Upper lobe of right lung (tissue), 1 donor: ENCODE measurements at regions not wholly inside any gene's neighbourhood (a gene's known extent, or its start where the extent isn't known, plus 50 kb on each side); places are given as distances from the start of the nearest gene placed in this dataset.

Experiments used
- ATAC-seq: fragments of 200-7000 bp; cut with Tn5 transposase; one replicate; pipeline ENCODE4 v1.9.1; 2020; ENCODE audit warnings: mild to moderate bottlenecking, moderate library complexity
- DNase-seq: peaks from one replicate; pipeline ENCODE4 v3.0.0-alpha.2; 2020
- H3K27ac ChIP-seq: fragments of 200-600 bp; one replicate; pipeline ENCODE4 v1.8.0; 2022
- H3K27me3 ChIP-seq: fragments of 200-600 bp; one replicate; pipeline ENCODE4 v1.8.0; 2022; ENCODE audit warnings: mild to moderate bottlenecking
- H3K36me3 ChIP-seq: fragments of 200-600 bp; one replicate; pipeline ENCODE4 v1.8.0; 2022
- H3K4me1 ChIP-seq: fragments of 200-600 bp; one replicate; pipeline ENCODE4 v1.8.0; 2022
- H3K4me3 ChIP-seq: fragments of 200-600 bp; one replicate; pipeline ENCODE4 v1.8.0; 2022; ENCODE audit warnings: mild to moderate bottlenecking
- H3K9me3 ChIP-seq: fragments of 200-600 bp; one replicate; pipeline ENCODE4 v1.8.0; 2022
- CTCF ChIP-seq: fragments of 200-600 bp; IDR thresholded peaks from one replicate; pipeline ENCODE4 v1.8.0; 2022; ENCODE audit warnings: antibody characterized with exemption
- intact Hi-C: fragments of 100-400 bp; cut with DNase I; formaldehyde crosslinking; loops from one replicate; pipeline ENCODE4 v1.11.0; 2022
- donor health status: DM: no; HTN: yes; CAD: no; lungs with severe emphysema.

GRCh38 chr12:83954956-83955601 lies 957.5 kb downstream of the SLC6A15 start:
- no peaks in the 10 kb centered on the region for H3K9me3 ChIP-seq
- no peak overlapping the region for H3K4me3 ChIP-seq
- no peak for ATAC-seq
- intact Hi-C loops = no loop called here
- H3K27me3 ChIP-seq = no peaks in the 10 kb centered on the region
- H3K36me3 ChIP-seq = no peaks in the 10 kb centered on the region
- H3K27ac ChIP-seq = no peak overlapping the region
- DNase-seq = no peak
- H3K4me1 ChIP-seq = no peaks in the 10 kb centered on the region
- no peak for TF ChIP-seq CTCF

GRCh38 chr12:83954071-83954789 lies 958.4 kb downstream of the SLC6A15 start:
- DNase-seq = no peak
- ATAC-seq = no peak

GRCh38 chr12:83945871-83946270 lies 966.7 kb downstream of the SLC6A15 start:
- ATAC-seq (no peak), DNase-seq (no peak)
- no peak for TF ChIP-seq CTCF
- Histone ChIP-seq H3K9me3 (no peaks in the 10 kb centered on the region), H3K4me1 (no peaks in the 10 kb centered on the region), H3K27me3 (no peaks in the 10 kb centered on the region), H3K4me3 (no peak overlapping the region), H3K36me3 (no peaks in the 10 kb centered on the region), H3K27ac (no peak overlapping the region)
- intact Hi-C loops = no loop called here

More at GRCh38 chr12:83954071-83954789, 958.4 kb downstream of the SLC6A15 start:
- Histone ChIP-seq H3K36me3 (no peaks in the 10 kb centered on the region), H3K27me3 (no peaks in the 10 kb centered on the region), H3K27ac (no peak overlapping the region), H3K9me3 (no peaks in the 10 kb centered on the region), H3K4me1 (no peaks in the 10 kb centered on the region), H3K4me3 (no peak overlapping the region)
- no peak for TF ChIP-seq CTCF
- intact Hi-C loops = no loop called here

- Histone ChIP-seq H3K36me3 (no peaks in the 10 kb centered on the region), H3K27me3 (no peaks in the 10 kb centered on the region), H3K9me3 (no peaks in the 10 kb centered on the region), H3K27ac (no peak overlapping the region), H3K4me3 (no peak overlapping the region), H3K4me1 (no peaks in the 10 kb centered on the region)
- no peak for TF ChIP-seq CTCF
- DNase-seq = no peak
- ATAC-seq = no peak
- intact Hi-C loops = no loop called here
These were observed 972.9 kb downstream of the SLC6A15 start for GRCh38 chr12:83939718-83940117.

- Histone ChIP-seq H3K4me3 (no peak overlapping the region), H3K4me1 (no peaks in the 10 kb centered on the region), H3K9me3 (no peaks in the 10 kb centered on the region), H3K27me3 (no peaks in the 10 kb centered on the region), H3K27ac (no peak overlapping the region), H3K36me3 (no peaks in the 10 kb centered on the region)
- no peak for TF ChIP-seq CTCF
- DNase-seq (no peak), ATAC-seq (no peak)
- intact Hi-C loops = no loop called here
These were observed 979.0 kb downstream of the SLC6A15 start for GRCh38 chr12:83933615-83934014.
